ENCODE measurements at regions not wholly inside any gene's neighbourhood (a gene's known extent, or its start where the extent isn't known, plus 50 kb on each side); places are given as distances from the start of the nearest gene placed in this dataset.
A peak's percentile ranks its signal among the peaks of the same experiment; 100 is the strongest.

DNA sequence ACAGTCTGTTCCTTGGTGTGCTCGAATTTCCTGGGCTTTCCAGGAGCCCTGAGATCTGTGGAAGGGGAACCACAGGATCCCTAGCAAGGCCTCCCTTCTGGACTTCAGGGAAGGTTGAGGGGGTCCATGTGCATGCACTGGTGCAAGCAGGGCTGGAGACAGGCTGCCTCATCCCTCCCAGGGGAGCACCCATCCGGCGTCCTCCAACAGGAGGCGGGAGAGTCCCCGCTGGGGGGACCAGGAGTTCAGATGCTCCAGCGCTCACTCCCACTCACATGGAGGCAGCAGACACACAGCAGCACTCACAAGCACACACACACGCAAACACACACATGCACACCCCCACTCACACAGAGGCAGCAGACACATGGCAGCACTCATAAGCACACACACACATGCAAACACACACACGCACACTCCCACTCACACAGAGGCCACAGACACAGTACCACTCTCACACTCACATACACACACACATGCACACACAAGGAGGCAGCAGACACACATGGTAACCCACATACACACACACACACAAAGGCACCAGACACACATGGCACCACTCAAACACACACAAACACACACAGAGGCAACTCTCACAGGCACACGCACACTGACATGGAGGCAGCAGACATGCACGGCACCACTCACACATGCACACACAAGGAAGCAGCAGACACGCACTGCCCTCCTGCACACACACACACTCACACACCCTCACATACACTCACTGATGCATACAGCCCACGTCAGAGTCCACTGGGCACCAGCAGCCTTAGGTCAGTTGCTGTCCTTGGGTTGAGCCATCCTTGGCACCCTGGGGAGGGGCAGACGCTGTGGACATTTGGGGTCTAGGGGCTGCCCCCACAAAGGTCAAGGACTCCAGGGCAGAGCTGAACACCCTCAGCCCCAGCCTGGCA is 247.0 kb upstream of the PPP2R2D start:
- Histone ChIP-seq H3K9me3 (ENCODE audit: control insufficient read depth, insufficient read depth, low read length) (no peaks in the 10 kb centered on the region), H3K27ac (ENCODE audit: low read length) (no peak overlapping the region), H3K27me3 (ENCODE audit: control insufficient read depth, insufficient read depth, low read length) (no peaks in the 10 kb centered on the region), H3K4me3 (ENCODE audit: low read length) (no peak overlapping the region), H3K4me1 (ENCODE audit: control insufficient read depth, insufficient read depth, low read length) (peaks cover 5% of the 10 kb centered on the region), H3K36me3 (ENCODE audit: control insufficient read depth, insufficient read depth, low read length) (no peaks in the 10 kb centered on the region)
- Mint-ChIP-seq H3K4me3 (no peak overlapping the region), H3K4me1 (no peaks in the 10 kb centered on the region), H3K27ac (no peak overlapping the region), H3K36me3 (no peaks in the 10 kb centered on the region), H3K9me3 (no peaks in the 10 kb centered on the region), H3K27me3 (ENCODE audit: low read depth in 2 of 2) (peaks cover 9% of the 10 kb centered on the region in 2 donors)
- WGBS (ENCODE audit: insufficient coverage): 90% methylated on average over 13 of the region's 13 CpGs
- no peak for ATAC-seq
- intact Hi-C loops (cut with micrococcal nuclease): no loop called here
- TF ChIP-seq, protein P1, sequence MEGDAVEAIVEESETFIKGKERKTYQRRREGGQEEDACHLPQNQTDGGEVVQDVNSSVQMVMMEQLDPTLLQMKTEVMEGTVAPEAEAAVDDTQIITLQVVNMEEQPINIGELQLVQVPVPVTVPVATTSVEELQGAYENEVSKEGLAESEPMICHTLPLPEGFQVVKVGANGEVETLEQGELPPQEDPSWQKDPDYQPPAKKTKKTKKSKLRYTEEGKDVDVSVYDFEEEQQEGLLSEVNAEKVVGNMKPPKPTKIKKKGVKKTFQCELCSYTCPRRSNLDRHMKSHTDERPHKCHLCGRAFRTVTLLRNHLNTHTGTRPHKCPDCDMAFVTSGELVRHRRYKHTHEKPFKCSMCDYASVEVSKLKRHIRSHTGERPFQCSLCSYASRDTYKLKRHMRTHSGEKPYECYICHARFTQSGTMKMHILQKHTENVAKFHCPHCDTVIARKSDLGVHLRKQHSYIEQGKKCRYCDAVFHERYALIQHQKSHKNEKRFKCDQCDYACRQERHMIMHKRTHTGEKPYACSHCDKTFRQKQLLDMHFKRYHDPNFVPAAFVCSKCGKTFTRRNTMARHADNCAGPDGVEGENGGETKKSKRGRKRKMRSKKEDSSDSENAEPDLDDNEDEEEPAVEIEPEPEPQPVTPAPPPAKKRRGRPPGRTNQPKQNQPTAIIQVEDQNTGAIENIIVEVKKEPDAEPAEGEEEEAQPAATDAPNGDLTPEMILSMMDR (IDR thresholded peaks at IDR 0.05): no peak
- no peak for DNase-seq

DNA sequence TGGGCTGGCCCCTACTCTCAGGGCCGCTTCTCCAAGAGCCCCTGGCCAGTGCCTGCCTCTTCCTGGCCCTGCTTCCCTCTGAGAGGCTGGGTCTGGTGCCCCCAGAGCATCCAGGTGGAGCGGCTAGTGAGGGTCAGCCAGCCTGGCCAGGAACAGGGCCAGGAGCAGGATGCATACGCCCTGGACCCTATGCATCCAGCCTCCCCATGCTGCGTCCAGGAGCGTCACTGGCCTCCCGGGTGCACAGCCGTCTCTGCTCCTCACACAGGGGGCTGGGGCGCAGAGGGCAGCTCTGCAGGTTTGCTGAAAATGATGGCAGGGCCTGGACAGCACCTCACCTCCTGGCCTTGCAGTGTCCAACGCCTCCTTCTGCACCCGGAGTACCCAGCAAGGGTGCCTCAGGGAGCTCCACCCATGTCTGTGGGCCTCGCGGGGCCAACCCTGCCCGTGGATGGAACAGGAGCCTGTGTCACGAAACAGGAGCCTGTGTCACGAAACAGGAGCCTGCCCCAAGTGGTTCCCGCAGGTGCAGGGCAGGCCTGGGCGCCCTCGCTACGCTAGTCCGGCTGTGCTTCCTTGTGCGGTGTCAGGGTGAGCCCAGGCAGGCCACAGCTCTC is 246.2 kb upstream of the PPP2R2D start:
- Histone ChIP-seq H3K4me3 (ENCODE audit: low read length) (no peak overlapping the region), H3K9me3 (ENCODE audit: control insufficient read depth, insufficient read depth, low read length) (no peaks in the 10 kb centered on the region), H3K27ac (ENCODE audit: low read length) (no peak overlapping the region), H3K4me1 (ENCODE audit: control insufficient read depth, insufficient read depth, low read length) (peaks cover 5% of the 10 kb centered on the region), H3K36me3 (ENCODE audit: control insufficient read depth, insufficient read depth, low read length) (no peaks in the 10 kb centered on the region), H3K27me3 (ENCODE audit: control insufficient read depth, insufficient read depth, low read length) (no peaks in the 10 kb centered on the region)
- DNase-seq (no peak), ATAC-seq (peak in 1 of 3 donors; percentile 19)
- Mint-ChIP-seq H3K27me3 (ENCODE audit: low read depth in 2 of 2) (peaks cover 9% of the 10 kb centered on the region in 2 donors), H3K27ac (no peak overlapping the region), H3K9me3 (no peaks in the 10 kb centered on the region), H3K36me3 (no peaks in the 10 kb centered on the region), H3K4me1 (no peaks in the 10 kb centered on the region), H3K4me3 (no peak overlapping the region)
- intact Hi-C loops (cut with micrococcal nuclease): no loop called here
- TF ChIP-seq, protein P1 (IDR thresholded peaks at IDR 0.05): no peak
- WGBS (ENCODE audit: insufficient coverage): 85% methylated on average over 21 of the region's 21 CpGs

DNA sequence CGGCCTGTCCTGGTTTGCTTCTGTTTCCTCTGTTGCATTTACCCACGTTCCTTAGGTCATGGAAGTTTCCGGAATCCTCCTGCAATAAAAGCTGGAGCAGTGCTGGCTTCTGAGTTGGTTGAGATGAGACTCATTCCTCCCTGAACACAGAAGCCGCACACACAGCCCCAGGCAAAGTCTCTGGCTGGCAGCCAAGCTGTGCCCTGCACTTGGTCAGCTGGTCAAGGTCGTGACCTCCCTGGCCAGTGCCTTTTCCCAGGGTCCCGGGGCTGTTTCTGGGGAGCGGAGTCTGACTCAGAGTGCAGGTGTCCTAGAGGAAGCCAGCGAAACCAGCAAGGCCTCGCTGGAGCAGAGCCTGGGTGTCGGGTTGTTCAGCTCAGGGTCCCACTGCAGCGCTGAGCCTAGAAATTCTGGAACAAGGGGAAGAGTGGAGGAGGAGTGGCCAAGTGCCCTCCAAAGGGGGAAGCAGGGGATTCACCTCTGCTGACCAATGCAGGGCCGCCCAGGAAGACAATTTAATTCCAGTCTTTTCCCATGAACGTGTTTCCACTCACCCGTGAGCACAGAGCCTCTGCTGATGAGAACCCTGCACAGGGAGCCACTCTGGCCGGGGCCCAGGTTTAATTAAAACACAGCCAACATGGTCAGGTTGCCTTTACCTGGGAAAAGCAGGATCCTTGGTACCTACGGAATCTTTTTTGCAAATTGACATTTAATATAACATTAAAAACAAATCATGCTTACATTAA is 245.5 kb upstream of the PPP2R2D start:
- H3K9me3 ChIP-seq (ENCODE audit: control insufficient read depth, insufficient read depth, low read length): no peaks in the 10 kb centered on the region
- intact Hi-C loops (cut with micrococcal nuclease): no loop called here
- no peaks in the 10 kb centered on the region for H3K36me3 ChIP-seq (ENCODE audit: control insufficient read depth, insufficient read depth, low read length)
- Mint-ChIP-seq H3K36me3 (no peaks in the 10 kb centered on the region), H3K27me3 (ENCODE audit: low read depth in 2 of 2) (peaks cover 9% of the 10 kb centered on the region in 2 donors), H3K27ac (no peak overlapping the region), H3K9me3 (no peaks in the 10 kb centered on the region), H3K4me3 (no peak overlapping the region), H3K4me1 (no peaks in the 10 kb centered on the region)
- no peaks in the 10 kb centered on the region for H3K27me3 ChIP-seq (ENCODE audit: control insufficient read depth, insufficient read depth, low read length)
- no peak overlapping the region for H3K27ac ChIP-seq (ENCODE audit: low read length)
- DNase-seq (no peak), ATAC-seq (no peak)
- 83% methylated on average over 15 of the region's 16 CpGs for WGBS (ENCODE audit: insufficient coverage)
- H3K4me3 ChIP-seq (ENCODE audit: low read length): no peak overlapping the region
- TF ChIP-seq, protein P1 (IDR thresholded peaks at IDR 0.05): no peak
- H3K4me1 ChIP-seq (ENCODE audit: control insufficient read depth, insufficient read depth, low read length): peaks cover 5% of the 10 kb centered on the region

Measured in natural killer cell (primary cell).